Parathyroid adenoma (tissue), 2 donors: ENCODE measurements at regions not wholly inside any gene's neighbourhood (a gene's known extent, or its start where the extent isn't known, plus 50 kb on each side); places are given as distances from the start of the nearest gene placed in this dataset.

Source experiments
- H2AFZ ChIP-seq: fragments of 300-600 bp; sonication (generic); one replicate; pipeline ENCODE4 v1.7.0; 2017; ENCODE audit warnings: antibody characterized with exemption, mild to moderate bottlenecking
- H3K27ac ChIP-seq: fragments of 300-600 bp; sonication (generic); one replicate; pipeline ENCODE4 v1.7.0; 2017
- H3K27me3 ChIP-seq: fragments of 300-600 bp; sonication (generic); one replicate; pipeline ENCODE4 v1.7.0; 2017; ENCODE audit warnings: low read length; ENCODE audit not compliant: control insufficient read depth, insufficient read depth
- H3K36me3 ChIP-seq: fragments of 300-600 bp; sonication (generic); one replicate; pipeline ENCODE4 v1.7.0; 2017; ENCODE audit warnings: low read length; ENCODE audit not compliant: control insufficient read depth, insufficient read depth
- H3K4me1 ChIP-seq: fragments of 300-600 bp; sonication (generic); one replicate; pipeline ENCODE4 v1.7.0; 2017; ENCODE audit warnings: control low read depth
- H3K4me2 ChIP-seq: fragments of 300-600 bp; sonication (generic); one replicate; pipeline ENCODE4 v1.7.0; 2017; ENCODE audit warnings: low read length
- H3K4me3 ChIP-seq: fragments of 300-600 bp; sonication (generic); one replicate; pipeline ENCODE4 v1.7.0; 2017; ENCODE audit warnings: low read depth, low read length
- H3K79me2 ChIP-seq: fragments of 300-600 bp; sonication (generic); one replicate; pipeline ENCODE4 v1.7.0; 2017; ENCODE audit warnings: control low read depth
- H3K9ac ChIP-seq: fragments of 300-600 bp; sonication (generic); one replicate; pipeline ENCODE4 v1.7.0; 2017; ENCODE audit warnings: mild to moderate bottlenecking
- H3K9me3 ChIP-seq: fragments of 300-600 bp; sonication (generic); one replicate; pipeline ENCODE4 v1.7.0; 2017; ENCODE audit warnings: low read length; ENCODE audit not compliant: control insufficient read depth
- TF ChIP-seq, protein P1 (sequence below): fragments of 300-600 bp; sonication (generic); IDR thresholded peaks from one replicate; pipeline ENCODE4 v1.7.0; 2017; ENCODE audit warnings: antibody characterized with exemption, mild to moderate bottlenecking
- donor health status: primary hyperparathyroidism.

DNA sequence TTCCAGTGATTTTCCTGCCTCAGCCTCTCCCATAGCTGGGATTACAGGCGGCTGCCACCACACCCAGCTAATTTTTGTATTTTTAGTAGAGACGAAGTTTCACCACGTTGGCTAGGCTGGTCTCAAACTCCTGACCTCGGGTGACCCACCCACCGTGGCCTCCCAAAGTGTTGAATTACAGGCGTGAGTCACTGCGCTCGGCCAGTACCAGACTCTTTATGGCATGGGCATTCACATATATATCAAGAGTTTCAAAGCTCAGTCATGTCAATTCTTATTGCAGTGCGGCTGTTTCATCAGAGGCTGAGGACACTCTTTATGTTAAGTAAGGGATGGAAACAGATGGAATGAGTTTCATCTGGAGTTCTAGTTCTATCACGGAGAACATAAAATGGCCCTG is 315.2 kb upstream of the CDH6 start:
- no peaks in the 10 kb centered on the region for H3K36me3 ChIP-seq
- H3K4me3 ChIP-seq = no peak overlapping the region
- TF ChIP-seq, protein P1, sequence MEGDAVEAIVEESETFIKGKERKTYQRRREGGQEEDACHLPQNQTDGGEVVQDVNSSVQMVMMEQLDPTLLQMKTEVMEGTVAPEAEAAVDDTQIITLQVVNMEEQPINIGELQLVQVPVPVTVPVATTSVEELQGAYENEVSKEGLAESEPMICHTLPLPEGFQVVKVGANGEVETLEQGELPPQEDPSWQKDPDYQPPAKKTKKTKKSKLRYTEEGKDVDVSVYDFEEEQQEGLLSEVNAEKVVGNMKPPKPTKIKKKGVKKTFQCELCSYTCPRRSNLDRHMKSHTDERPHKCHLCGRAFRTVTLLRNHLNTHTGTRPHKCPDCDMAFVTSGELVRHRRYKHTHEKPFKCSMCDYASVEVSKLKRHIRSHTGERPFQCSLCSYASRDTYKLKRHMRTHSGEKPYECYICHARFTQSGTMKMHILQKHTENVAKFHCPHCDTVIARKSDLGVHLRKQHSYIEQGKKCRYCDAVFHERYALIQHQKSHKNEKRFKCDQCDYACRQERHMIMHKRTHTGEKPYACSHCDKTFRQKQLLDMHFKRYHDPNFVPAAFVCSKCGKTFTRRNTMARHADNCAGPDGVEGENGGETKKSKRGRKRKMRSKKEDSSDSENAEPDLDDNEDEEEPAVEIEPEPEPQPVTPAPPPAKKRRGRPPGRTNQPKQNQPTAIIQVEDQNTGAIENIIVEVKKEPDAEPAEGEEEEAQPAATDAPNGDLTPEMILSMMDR = no peak
- H3K4me1 ChIP-seq = no peaks in the 10 kb centered on the region
- H3K9me3 ChIP-seq = no peaks in the 10 kb centered on the region
- no peak overlapping the region for H3K4me2 ChIP-seq
- no peak overlapping the region for H3K27ac ChIP-seq
- no peak overlapping the region for H2AFZ ChIP-seq
- H3K9ac ChIP-seq = no peak overlapping the region
- H3K27me3 ChIP-seq = no peaks in the 10 kb centered on the region
- H3K79me2 ChIP-seq = no peaks in the 10 kb centered on the region

DNA sequence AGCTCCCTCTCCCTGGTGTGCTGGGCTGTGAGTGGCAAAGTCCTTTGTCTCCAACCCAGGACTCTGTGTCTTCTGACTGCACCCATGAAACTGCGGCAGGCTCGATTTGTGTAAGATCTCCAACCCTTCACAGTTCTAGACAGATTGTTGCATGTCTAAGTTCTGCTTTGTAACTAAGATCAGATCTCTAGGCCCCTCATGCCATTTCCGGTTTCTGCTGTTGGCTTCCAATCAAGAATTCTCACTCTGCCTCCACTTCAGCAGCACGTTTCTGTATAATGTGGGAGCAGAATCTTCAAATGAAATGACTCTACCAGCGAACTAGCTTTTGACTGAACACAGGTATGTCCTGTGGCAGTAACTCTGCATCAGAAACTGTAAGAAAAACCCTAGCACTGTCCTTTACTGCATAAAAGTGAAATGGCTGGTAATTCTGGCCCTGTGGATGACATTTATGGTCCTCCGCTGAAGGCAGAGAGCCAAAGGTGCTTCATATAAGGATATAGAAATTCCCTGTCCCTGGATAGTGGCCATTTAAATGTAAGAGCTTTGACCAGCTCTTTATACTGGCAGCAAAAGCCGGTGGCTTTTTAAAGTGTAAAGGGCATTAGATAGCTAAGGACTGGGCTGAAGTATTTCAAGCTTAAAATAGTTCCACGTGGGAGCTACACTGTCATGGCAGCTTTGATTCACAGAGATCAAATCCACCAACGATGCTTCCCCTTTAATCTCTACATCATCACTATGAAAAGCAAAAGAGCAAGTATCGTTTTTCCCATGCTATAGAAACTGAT is 319.0 kb upstream of the CDH6 start:
- Histone ChIP-seq H3K4me2 (no peak overlapping the region), H3K4me1 (no peaks in the 10 kb centered on the region), H3K9me3 (no peaks in the 10 kb centered on the region), H3K27ac (no peak overlapping the region), H3K27me3 (no peaks in the 10 kb centered on the region), H2AFZ (no peak overlapping the region), H3K36me3 (no peaks in the 10 kb centered on the region), H3K9ac (no peak overlapping the region), H3K4me3 (no peak overlapping the region), H3K79me2 (no peaks in the 10 kb centered on the region)
- TF ChIP-seq, protein P1 = no peak

DNA sequence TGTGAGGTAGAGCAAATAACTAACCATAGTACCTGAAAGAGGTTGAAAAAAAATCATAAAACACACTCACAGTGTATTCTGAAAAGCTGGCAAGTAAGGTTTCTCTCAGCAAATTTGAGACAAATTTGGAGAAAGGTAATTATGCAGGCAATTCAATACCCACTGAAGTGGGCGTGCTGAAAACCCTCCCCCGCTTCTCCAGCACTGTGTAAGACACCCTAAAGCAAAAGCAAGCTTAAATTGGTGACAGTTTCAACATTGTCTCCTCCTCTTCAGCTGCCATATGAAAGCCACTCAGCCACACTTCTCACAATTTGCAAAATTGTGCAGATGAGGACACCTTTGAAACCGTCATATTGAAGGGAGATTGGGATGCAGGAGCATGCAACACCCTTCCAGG is 322.3 kb upstream of the CDH6 start:
- H3K79me2 ChIP-seq = no peaks in the 10 kb centered on the region
- H3K4me2 ChIP-seq = no peak overlapping the region
- H3K9me3 ChIP-seq = no peaks in the 10 kb centered on the region
- H3K27ac ChIP-seq = no peak overlapping the region
- no peak overlapping the region for H2AFZ ChIP-seq
- TF ChIP-seq, protein P1 = no peak
- H3K4me3 ChIP-seq = no peak overlapping the region
- no peaks in the 10 kb centered on the region for H3K4me1 ChIP-seq
- H3K36me3 ChIP-seq = no peaks in the 10 kb centered on the region
- no peaks in the 10 kb centered on the region for H3K27me3 ChIP-seq
- H3K9ac ChIP-seq = no peak overlapping the region

DNA sequence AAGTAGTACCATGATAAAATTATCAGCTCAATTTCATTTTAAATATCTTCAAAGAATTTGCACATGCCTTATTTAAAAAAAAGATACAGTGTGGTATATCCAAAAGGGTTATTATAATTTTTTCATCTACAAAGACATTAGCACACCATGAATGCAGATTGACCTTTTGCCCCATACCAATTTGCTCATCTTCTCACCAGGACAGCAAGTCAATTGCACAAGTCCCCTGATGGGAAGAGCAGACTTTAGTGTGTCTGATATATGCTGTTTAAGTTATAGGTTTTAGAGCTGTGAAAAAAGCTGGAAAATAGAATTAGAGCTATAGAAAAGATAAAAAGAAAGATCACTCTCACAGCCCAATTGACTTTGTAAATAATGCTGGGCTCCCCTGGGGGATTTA is 325.8 kb upstream of the CDH6 start:
- TF ChIP-seq, protein P1 = no peak
- no peak overlapping the region for H2AFZ ChIP-seq
- no peak overlapping the region for H3K4me3 ChIP-seq
- H3K4me1 ChIP-seq = no peaks in the 10 kb centered on the region
- no peak overlapping the region for H3K4me2 ChIP-seq
- no peak overlapping the region for H3K27ac ChIP-seq
- no peak overlapping the region for H3K9ac ChIP-seq
- no peaks in the 10 kb centered on the region for H3K36me3 ChIP-seq
- no peaks in the 10 kb centered on the region for H3K9me3 ChIP-seq
- no peaks in the 10 kb centered on the region for H3K27me3 ChIP-seq
- H3K79me2 ChIP-seq = no peaks in the 10 kb centered on the region

DNA sequence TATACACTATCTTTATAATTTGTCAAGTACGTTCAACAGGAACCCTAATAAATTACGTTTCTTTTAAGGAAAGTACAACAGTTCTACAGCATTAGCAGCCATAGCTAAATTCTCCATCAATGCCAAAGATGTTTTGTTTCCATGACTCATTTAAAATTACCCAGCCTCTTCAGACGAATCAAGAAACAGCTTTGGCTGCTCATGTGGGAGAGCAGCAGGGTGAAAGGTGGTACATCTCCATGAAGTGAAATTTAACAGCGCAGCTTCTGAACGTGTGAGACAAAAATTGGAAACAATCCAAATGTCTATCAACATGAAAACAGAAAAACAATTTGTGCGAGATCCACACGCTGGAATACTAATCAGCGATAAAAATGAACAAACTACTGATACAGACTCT is 327.3 kb upstream of the CDH6 start:
- no peak overlapping the region for H2AFZ ChIP-seq
- H3K27ac ChIP-seq = no peak overlapping the region
- H3K36me3 ChIP-seq = no peaks in the 10 kb centered on the region
- H3K4me3 ChIP-seq = no peak overlapping the region
- no peak overlapping the region for H3K4me2 ChIP-seq
- H3K9me3 ChIP-seq = no peaks in the 10 kb centered on the region
- H3K9ac ChIP-seq = no peak overlapping the region
- H3K4me1 ChIP-seq = no peaks in the 10 kb centered on the region
- H3K27me3 ChIP-seq = no peaks in the 10 kb centered on the region
- H3K79me2 ChIP-seq = no peaks in the 10 kb centered on the region
- TF ChIP-seq, protein P1 = no peak
